Tibial nerve (tissue), 4 donors: ENCODE measurements at regions not wholly inside any gene's neighbourhood (a gene's known extent, or its start where the extent isn't known, plus 50 kb on each side); places are given as distances from the start of the nearest gene placed in this dataset.

Source experiments
- CTCF ChIP-seq, 5 experiments: fragments of 200-600 bp in 3 of 5; fragments of 450-650 bp in 2 of 5; sonication (generic) in 3 of 5; IDR thresholded peaks; one replicate each; pipeline ENCODE4 v1.5.1; 2016 to 2019; ENCODE audit warnings: antibody characterized with exemption in 5 of 5, mild to moderate bottlenecking in 3 of 5, moderate library complexity in 2 of 5
- EP300 ChIP-seq, 2 donors: sonication (generic); formaldehyde crosslinking; IDR thresholded peaks; one replicate each; pipeline ENCODE4 v1.6.1; 2017; ENCODE audit warnings: antibody characterized with exemption in 2 of 2, mild to moderate bottlenecking in 1 of 2
- POLR2A ChIP-seq, 2 donors: fragments of 450-650 bp; IDR thresholded peaks; one replicate each; pipeline ENCODE4 v1.6.1; 2017; ENCODE audit warnings: antibody characterized with exemption in 2 of 2, mild to moderate bottlenecking in 2 of 2, moderate library complexity in 2 of 2

DNA sequence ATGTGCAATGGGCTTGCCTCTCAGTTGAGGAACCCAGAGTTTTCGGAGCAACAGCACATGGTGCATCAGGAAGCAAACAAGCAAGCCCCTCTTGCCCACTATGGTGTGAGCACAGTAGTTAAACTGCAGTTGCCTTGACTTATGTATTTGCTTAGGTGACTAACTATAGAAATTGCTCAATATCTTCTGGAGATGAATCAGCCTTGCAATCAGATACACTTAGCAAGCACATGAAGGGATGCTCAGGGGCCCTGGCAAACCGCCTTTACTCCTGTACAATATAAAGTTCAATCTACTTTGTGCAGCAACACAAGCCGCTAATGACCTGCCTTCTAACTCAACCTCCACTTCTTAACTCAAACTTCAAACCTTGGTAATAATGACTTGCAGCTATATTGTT, 581.7 kb upstream of the RIOK2 start:
- TF ChIP-seq EP300 (IDR thresholded peaks at IDR 0.05), result no peak
- no peak for TF ChIP-seq CTCF (IDR thresholded peaks at IDR 0.05)
- no peak for TF ChIP-seq POLR2A (IDR thresholded peaks at IDR 0.05)
